Adrenal gland (tissue), 9 donors: ENCODE measurements at regions not wholly inside any gene's neighbourhood (a gene's known extent, or its start where the extent isn't known, plus 50 kb on each side); places are given as distances from the start of the nearest gene placed in this dataset.
A peak's percentile ranks its signal among the peaks of the same experiment; 100 is the strongest.

Experiments
- DNase-seq, 7 donors: peaks; one replicate each; pipeline ENCODE4 v3.0.0-alpha.2; 2019 to 2020
- H3K27ac ChIP-seq, 5 donors: fragments of 200-600 bp; sonication (generic) in 4 of 5; 1 replicate in 3 of 5; 2 replicates in 2 of 5; pipeline versions ENCODE4 v1.5.1 to v1.8.0; 2016 to 2020; ENCODE audit warnings: mild to moderate bottlenecking in 1 of 5
- H3K27me3 ChIP-seq: fragments of 200-600 bp; 2 replicates; pipeline ENCODE4 v1.8.0; 2021
- H3K36me3 ChIP-seq, 2 donors: fragments of 200-600 bp; replicated peaks in 1 of 2; 1 replicate in 1 of 2; 2 replicates in 1 of 2; pipeline versions ENCODE4 v1.5.1 to v1.8.0; 2018 to 2022
- H3K4me1 ChIP-seq, 2 donors: fragments of 200-600 bp; replicated peaks in 1 of 2; 1 replicate in 1 of 2; 2 replicates in 1 of 2; pipeline versions ENCODE4 v1.5.1 to v1.8.0; 2018 to 2021
- H3K4me3 ChIP-seq, 4 donors: fragments of 200-600 bp; sonication (generic) in 3 of 4; one replicate each; pipeline ENCODE4 v1.5.1; 2016 to 2018
- H3K9me3 ChIP-seq, 3 donors: fragments of 200-600 bp; sonication (generic) in 1 of 3; replicated peaks in 1 of 3; 1 replicate in 2 of 3; 2 replicates in 1 of 3; pipeline versions ENCODE4 v1.5.1 to v1.8.0; 2016 to 2021
- CTCF ChIP-seq, 6 experiments: fragments of 450-650 bp in 4 of 6; fragments of 200-600 bp in 2 of 6; sonication (generic) in 1 of 6; IDR thresholded peaks; 1 replicate in 5 of 6; 2 replicates in 1 of 6; pipeline versions ENCODE4 v1.5.1 to v1.8.0; 2016 to 2021; ENCODE audit warnings: antibody characterized with exemption in 6 of 6, mild to moderate bottlenecking in 2 of 6, moderate library complexity in 1 of 6
- POLR2A ChIP-seq, 2 donors: fragments of 450-650 bp; IDR thresholded peaks; one replicate each; pipeline ENCODE4 v1.6.1; 2017; ENCODE audit warnings: antibody characterized with exemption in 2 of 2, mild to moderate bottlenecking in 2 of 2, moderate library complexity in 1 of 2
- WGBS, 4 donors: extraction: QIAGEN DNeasy Blood & Tissue Kit in 2 of 4; methylation state at CpG; one replicate each; pipeline versions ENCODE4 v1.1.5 to v1.1.7; 2013 to 2017; 5-methylcytosine and 5-hydroxymethylcytosine counted together
- intact Hi-C, 2 donors: fragments of 100-400 bp; cut with DNase I; formaldehyde crosslinking; loops; one replicate each; pipeline versions ENCODE4 v1.14.1 to v1.15.0; 2022 to 2023
- donor health status: healthy with polysubstance abuse.
- donor health status: Bipolar disorder and iron deficiency.
- donor health status: DM: yes; HTN: yes; CAD: no.
- donor health status: DM: no; HTN: no; CAD: no.
- donor health status: DM: no; HTN: no; CAD: no.

GRCh38 chr1:25157846-25158245 lies 74.5 kb downstream of the SYF2 start:
- Histone ChIP-seq H3K27ac (no peak overlapping the region), H3K4me1 (no peaks in the 10 kb centered on the region), H3K4me3 (no peak overlapping the region), H3K9me3 (no peaks in the 10 kb centered on the region), H3K27me3 (no peaks in the 10 kb centered on the region), H3K36me3 (no peaks in the 10 kb centered on the region)
- DNase-seq = no peak
- intact Hi-C loops = no loop called here
- 88 to 96% (median 95%) methylated on average over 3 of the region's 3 CpGs for WGBS, 4 donors
- TF ChIP-seq POLR2A (IDR thresholded peaks at IDR 0.05) (no peak), CTCF (IDR thresholded peaks at IDR 0.05) (no peak)

GRCh38 chr1:25150985-25151495 lies 81.3 kb downstream of the SYF2 start:
- DNase-seq = no peak
- TF ChIP-seq CTCF (IDR thresholded peaks at IDR 0.05) (no peak), POLR2A (IDR thresholded peaks at IDR 0.05) (no peak)
- Histone ChIP-seq H3K27ac (no peak overlapping the region), H3K4me3 (no peak overlapping the region), H3K27me3 (peaks cover 18% of the 10 kb centered on the region), H3K36me3 (no peaks in the 10 kb centered on the region), H3K4me1 (no peaks in the 10 kb centered on the region), H3K9me3 (no peaks in the 10 kb centered on the region)
- WGBS, 4 donors = 81 to 93% (median 86%) methylated on average over 1 of the region's 1 CpG
- intact Hi-C loops = no loop called here

GRCh38 chr1:25148673-25149300 lies 83.5 kb downstream of the SYF2 start:
- Histone ChIP-seq H3K9me3 (no peaks in the 10 kb centered on the region), H3K4me3 (no peak overlapping the region), H3K4me1 (no peaks in the 10 kb centered on the region), H3K27me3 (peaks cover 24% of the 10 kb centered on the region), H3K36me3 (no peaks in the 10 kb centered on the region), H3K27ac (no peak overlapping the region)
- TF ChIP-seq POLR2A (IDR thresholded peaks at IDR 0.05) = no peak
- TF ChIP-seq CTCF (IDR thresholded peaks at IDR 0.05) = peak in 2 of 6 experiments; percentile 15 to 31
- DNase-seq = peak in 1 of 7 donors; percentile 7
- WGBS, 4 donors = 41 to 51% (median 44%) methylated on average over 2 of the region's 2 CpGs
- intact Hi-C loops = no loop called here

- no peaks in the 10 kb centered on the region for H3K9me3 ChIP-seq
- H3K4me1 ChIP-seq = no peaks in the 10 kb centered on the region
- TF ChIP-seq POLR2A (IDR thresholded peaks at IDR 0.05) (no peak), CTCF (IDR thresholded peaks at IDR 0.05) (no peak)
- H3K27ac ChIP-seq = no peak overlapping the region
- H3K27me3 ChIP-seq = peaks cover 24% of the 10 kb centered on the region
- intact Hi-C loops = no loop called here
- no peak overlapping the region for H3K4me3 ChIP-seq
- H3K36me3 ChIP-seq = no peaks in the 10 kb centered on the region
- peak in 1 of 7 donors; percentile 20 for DNase-seq
- 49 to 52% (median 51%) methylated on average over 13 to 15 of the region's 15 CpGs for WGBS, 4 donors
These were observed 85.8 kb downstream of the SYF2 start for GRCh38 chr1:25146451-25146855.
